GM21786 (cell line): ENCODE measurements at regions not wholly inside any gene's neighbourhood (a gene's known extent, or its start where the extent isn't known, plus 50 kb on each side); places are given as distances from the start of the nearest gene placed in this dataset.
"Not testable (repeated sequence)": the region's sequence is repeated elsewhere in the genome, so short reads cannot be mapped to it uniquely, and the experiment has no call there.

Experiments
- ATAC-seq: cut with Tn5 transposase; IDR thresholded peaks from one replicate; pipeline ENCODE4 v1.9.1; 2021; ENCODE audit not compliant: unreplicated experiment

DNA sequence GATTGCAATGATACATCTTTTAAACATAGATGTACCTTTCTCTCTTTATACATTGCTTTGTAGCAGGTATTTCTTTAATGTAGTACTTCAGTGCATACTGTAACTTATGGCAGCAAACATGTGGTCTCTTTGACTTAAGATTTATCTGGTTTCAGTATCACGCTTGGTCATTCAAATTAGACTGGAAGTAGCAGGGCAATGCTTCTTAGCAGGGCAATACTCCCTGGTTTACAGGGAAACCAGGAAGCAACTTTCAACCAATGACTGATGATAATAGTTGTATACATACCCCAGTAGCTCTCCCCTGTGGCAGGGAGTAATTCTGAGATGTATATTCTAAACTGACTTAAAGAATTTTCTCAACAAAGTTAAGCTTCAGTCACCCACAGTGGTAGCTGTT is 761.1 kb upstream of the CDH10 start:
- ATAC-seq: no peak

DNA sequence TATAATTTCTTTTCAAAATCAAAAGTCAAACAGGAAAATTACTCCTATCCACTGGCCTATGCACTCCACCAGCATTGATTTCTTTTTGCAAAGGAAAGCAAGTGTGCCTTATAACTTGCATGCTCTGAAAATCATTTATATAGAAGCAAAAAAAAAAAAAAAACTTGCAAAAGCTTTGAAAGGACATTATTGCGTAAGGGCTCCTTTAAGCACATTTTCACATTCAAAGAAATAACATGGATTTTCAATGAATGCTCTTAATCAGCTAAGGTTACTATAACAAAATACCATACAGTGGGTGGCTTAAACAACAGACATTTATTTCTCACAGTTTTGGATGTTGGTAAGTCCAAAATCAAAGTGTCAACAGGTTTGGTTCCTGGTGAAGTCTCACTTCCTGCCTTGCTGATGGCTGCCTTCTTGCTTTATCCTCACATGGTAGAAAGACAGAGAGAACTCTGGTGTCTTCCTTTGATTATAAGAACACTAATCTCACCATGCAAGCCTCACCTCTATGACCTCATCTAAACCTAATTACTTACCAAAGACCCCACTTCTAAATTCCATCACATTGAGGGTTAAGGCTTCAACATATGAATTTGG is 755.2 kb upstream of the CDH10 start:
- no peak for ATAC-seq

DNA sequence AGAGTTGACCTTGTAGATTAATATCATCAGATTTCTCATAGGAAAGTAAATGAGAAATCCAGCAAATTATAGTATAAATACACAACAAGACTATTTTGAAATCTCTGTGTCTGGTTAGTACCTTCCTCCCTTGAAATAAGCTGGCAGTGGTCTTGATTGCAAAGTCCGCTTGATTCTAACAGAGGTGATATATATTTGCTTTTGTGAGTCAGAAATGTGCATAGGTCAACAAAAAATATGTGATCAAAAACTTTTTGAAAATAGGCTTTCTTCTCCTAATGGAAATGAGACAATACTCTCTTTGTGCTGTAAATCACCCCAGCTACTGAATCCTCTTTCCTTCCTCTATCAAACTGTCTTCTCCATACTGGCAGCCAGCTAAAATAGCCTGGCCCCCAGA is 749.2 kb upstream of the CDH10 start:
- ATAC-seq: no peak

DNA sequence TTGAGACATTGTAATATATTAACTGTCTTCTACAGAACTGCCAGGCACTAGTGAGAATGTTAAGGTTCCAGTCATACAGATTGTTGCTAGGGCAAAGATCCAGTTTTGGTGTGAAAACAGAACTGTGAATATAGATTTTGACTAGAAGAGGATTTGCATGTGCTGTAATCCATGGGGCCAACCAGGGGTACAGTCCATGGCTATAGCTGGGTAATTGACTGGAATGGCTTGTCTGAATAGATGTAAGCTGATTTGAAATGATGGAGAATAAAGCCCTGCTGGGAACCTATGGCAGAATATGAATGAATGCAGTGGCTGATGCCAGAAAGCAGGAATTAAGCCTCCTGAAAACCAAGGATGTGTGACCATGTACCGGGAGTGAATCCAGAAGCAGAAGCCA is 748.5 kb upstream of the CDH10 start:
- ATAC-seq: no peak

DNA sequence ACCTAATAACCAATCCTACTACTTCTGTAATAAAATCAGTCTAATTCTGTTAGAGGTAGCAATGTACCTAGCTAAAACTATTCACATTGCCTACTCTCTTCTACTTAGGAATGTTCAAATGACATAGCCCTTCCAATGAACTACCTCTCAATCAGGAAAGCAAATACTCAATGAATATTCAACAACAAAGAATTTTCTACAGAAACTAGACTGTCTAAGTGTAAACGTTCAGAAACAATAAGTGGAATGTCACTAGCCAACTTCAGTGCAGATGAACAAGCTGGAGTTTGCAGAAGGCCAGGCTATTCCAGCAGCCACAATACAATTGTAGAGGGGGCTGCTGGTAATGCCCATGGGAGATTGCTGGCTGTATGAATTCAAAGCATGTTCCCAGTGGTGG is 743.2 kb upstream of the CDH10 start:
- no peak for ATAC-seq

DNA sequence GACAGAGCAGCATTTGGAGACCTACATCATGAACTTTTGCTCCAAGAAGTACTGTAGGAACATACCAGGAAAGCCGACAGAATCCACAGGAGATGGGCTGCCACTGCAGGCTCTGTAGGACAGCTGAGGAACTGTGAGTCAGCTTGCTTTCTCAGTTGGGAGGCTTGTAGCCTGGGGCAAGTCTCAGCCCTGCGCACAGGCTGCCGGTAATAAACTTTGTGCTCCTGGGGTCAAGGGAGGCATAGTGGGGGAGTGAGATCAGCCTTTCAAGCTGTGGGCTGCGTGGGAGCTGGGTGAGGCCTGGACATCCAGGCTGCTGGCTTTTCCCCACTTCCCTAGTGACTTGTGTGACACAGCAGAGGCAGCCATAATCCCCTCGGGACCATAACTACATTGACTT is 718.0 kb upstream of the CDH10 start:
- no peak for ATAC-seq

DNA sequence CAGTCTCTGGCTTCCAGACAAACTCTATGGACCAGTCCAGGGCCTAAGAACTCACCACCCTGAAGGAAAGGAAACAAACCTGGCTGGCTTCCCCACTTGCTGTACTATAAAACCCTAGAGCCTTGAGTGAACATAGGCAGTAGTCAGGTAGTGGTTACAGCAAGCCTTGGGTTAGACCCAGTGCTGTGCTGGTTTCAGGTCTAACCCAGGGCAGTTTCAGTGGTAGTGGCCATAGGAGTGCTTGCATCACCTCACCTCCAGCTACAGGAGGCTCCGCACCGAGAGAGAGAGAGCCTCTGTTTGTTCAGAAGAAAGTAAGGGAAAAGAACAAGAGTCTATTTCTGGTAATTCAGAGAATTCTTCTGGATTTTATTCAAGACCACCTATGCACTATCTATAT is 714.1 kb upstream of the CDH10 start:
- no peak for ATAC-seq

DNA sequence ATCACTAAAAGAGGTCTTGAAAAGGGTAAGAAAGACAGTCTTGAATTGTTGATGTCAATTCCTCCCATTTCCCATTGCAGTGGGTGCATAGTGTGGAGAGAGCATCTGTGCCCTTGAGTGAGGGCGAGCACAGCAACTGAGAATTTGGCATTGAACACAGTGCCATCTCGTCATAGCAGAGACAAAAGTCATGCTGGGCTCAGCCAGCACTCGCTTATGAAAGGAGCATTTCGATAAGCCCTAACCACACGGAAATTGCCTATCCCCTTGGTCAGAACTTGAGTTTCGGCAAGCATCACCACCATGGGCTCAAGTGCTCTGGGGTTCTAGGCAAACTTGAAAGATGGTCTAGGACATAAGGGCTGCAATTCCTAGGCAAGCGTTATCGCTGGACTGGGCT is 712.8 kb upstream of the CDH10 start:
- ATAC-seq: no peak

DNA sequence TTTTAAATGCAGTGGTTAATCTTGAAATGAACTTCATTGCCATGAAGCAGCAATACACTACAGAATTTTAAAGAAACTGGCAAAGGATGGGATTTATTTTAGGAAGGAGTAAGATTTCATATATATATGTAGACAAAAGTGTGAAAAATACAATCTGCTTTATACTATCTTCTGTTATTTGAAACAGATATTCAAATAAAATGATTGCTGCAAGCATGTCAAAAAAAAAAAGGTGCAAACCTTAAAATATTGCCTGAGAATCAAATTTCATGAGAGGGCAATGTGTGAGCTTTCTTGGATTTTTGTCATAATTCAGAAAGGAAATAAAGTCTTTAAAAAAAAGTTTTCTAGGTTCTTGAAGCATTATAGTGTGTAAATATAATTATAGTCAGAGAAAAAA is 705.0 kb upstream of the CDH10 start:
- no peak for ATAC-seq

DNA sequence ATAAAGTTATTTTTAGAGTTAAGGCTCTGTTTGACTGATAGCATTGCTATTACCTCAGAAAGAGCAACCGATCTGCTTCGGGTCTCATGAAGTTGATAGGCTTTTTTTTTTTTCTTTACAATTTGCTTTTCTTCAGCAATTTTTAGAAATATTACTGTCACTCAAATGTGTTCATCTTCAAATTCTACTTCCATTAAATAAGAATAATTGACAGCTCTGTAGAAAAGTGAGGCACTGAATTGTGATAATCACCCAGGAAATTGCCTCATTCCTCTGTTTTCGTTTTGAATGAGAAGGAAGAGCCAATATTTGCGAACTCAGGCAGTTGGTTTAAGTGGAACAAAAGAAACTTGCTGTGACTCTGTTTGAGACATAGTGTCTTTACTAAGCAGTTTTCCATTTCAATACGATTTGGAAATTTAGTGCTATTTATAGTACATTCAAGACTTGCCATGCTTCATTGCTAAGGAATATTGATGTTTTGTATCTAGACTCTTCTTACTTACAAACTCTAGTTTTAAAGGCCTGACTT is 700.5 kb upstream of the CDH10 start:
- ATAC-seq: no peak

DNA sequence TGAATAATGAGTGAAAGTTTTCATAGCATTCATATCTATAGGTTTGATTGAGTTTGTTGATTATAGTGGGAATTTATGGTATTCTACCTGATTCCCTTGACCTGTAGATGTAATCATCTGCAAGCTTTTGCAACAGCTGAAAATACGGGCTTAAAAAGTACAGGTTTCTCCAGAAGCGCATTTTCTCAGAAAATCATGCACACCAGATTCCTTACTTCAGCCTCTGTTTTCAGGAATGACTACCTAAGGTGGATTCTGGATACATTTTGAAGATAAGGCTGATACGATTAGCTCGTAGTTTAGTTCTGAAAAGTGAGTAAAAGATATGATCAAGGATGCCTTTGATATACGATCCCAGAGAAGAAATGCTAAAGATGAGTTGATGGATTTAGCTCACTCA is 694.8 kb upstream of the CDH10 start:
- no peak for ATAC-seq

DNA sequence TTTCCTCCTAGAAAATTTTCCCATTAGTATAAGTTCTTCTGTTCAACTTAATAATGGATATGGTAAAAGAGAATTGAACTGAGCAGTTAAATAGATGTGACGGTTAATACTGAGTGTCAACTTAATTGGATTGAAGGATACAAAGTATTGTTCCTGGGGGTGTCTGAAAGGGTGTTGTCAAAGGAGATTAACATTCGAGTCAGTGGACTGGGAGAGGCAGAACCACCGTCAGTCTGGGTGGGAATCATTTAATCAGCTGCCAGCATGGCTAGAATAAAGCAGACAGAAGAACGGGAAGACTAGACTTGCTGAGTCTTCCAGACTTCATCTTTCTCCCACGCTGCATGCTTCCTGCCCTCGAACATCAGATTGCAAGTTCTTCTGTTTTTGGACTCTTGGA is 689.6 kb upstream of the CDH10 start:
- ATAC-seq: no peak

DNA sequence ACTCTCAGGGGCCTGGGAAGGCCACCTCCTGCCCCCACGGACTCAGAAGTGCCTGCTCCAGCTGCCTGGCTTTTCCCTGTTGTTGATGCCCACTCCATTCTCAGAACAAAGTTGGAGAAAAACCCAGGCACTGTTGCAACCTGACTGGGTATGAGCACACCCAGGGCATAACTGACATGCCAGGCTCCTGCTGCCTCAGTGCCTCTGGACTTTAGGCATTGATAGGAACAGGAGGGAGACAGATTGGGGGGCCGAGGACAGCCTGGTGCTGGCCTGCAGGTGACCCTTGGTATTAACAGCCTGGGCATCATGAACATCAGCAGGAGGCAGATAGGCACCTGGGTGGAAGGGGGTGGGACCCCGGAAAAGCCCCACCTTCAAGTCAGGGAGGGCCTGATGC is 685.9 kb upstream of the CDH10 start:
- ATAC-seq: no peak

DNA sequence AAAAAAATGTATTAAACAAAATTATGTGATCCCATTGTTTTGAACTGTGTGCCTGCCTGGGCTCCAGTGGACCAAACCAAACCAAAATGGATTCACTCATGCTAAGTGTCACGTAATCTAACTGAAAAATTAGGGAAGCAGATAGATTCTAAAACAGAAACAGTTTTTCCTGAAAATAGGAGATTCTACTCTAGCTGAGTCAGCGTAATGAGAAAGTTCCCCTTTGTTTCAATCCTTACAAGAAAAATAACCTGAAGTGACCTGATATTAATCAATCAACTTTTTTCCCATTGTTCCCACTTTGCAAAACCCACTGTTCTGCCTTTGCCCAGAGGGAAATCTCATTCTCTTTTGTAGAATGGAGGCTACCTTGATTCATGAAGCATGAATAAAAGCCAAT is 682.4 kb upstream of the CDH10 start:
- ATAC-seq: no peak

DNA sequence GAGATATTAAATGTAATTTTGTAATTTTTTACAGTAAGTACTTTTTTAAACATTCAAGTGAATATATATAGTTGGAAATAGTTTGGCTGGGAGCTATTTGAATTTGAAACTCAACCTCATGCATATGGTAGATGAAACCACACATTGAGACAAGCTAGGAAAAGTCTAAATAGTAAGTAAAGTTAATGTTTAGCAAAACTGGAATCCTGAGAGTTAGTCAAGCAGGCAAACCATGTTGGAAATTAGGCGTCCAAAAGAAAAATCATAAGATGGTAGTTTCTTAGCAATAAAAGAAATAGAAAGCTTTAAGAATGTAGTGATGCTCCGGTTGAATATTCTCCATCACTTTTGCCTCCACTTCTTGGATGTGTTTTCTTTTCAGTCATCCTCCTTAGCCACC is 657.1 kb upstream of the CDH10 start:
- no peak for ATAC-seq

DNA sequence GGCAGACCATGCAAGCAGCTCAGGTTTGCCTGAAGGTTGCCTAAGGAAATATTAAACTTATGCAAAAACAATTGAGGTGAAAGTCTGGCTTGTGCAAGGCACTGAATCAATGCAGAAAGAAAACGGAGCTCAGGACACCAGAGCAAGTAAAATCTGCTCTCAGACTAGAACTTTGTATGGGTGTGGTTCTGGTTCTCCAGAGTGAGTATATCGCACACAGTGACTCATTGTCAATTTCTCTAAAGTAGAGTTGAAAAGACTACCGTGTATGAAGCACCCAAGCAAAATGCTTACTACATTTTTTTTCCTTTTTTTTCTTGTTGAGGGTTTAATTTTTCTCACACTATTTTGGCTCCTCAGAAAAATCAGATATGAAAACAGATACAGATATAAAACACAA is 650.3 kb upstream of the CDH10 start:
- ATAC-seq: no peak

DNA sequence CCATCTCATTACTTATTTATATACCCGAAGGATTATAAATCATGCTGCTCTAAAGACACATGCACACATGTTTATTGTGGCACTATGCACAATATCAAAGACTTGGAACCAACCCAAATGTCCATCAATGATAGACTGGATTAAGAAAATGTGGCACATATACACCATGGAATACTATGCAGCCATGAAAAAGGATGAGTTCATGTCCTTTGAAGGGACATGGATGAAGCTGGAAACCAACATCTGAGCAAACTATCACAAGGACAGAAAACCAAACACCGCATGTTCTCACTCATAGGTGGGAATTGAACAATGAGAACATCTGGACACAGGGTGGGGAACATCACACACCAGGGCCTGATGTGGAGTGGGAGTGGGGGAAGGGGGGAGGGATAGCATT is 645.0 kb upstream of the CDH10 start:
- not testable (repeated sequence) for ATAC-seq

DNA sequence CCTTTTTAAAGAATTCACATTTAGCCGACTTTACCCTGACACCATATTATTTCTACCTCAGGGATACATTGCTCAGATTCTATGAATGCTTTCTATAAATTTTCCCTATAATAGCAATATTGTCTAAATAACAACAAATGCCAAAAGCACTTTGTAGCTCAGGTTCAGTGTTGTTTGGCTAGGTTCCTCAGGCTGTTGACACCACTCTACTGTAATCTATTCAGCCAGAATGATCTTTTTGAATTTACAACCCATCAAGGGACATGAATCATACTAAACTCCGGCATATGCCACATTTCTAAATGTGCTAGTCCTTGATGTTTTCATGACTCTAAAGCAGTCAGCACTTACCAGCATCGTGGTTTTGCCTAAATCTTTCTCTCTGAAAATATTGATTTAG is 641.5 kb upstream of the CDH10 start:
- ATAC-seq: no peak

DNA sequence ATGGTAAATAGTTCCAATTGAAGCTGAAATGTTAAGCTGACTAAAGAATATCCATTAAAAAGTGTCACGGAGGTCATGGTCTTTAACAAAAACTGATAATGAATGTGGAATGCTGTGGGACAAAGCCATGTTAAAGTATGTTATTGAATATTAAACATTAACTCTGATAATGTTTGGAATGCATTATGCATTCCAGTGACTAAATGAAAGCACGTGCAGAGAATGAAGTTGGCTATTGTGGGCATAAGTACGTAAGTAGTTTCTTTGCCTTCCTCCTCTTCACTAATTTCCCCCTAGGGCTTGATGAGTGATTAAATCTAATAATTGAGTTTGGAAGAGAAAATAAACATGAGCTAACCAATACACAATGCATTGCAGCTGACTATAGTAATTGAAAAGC is 640.4 kb upstream of the CDH10 start:
- no peak for ATAC-seq

DNA sequence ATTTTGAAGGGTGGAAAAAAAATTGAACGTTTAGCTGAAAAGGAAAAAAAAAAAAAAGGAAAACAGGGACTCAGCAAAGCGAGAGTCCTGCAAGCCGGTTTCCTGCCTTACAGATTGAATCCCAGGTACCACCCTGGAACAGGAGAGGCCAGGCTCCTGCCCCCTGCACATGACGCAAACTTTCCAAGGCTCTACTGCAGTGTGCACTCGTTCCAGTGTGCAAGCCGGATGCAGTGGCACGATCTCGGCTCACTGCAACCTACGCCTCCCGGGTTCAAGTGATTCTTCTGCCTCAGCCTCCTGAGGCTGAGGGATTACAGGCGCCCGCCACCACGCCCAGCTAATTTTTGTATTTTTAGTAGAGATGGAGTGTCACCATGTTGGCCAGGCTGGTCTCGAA is 618.7 kb upstream of the CDH10 start:
- ATAC-seq: not testable (repeated sequence)

DNA sequence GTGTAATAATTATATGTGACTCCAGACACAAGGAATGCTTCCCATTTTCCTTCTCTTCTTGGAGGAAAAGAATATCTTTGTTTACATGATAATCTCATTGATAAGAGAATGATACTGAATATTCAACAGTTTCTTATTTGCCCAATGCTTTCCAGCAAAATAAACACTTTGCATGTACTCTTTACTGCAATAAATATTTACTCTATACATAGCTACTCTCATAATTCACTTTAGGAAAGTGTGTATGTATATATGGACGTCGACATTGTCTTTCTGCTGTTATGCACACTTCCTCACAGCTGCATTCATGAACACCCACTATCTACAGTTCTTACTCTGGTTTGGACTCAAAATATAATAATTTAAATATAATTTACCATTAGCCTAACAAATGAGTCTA is 617.4 kb upstream of the CDH10 start:
- no peak for ATAC-seq

DNA sequence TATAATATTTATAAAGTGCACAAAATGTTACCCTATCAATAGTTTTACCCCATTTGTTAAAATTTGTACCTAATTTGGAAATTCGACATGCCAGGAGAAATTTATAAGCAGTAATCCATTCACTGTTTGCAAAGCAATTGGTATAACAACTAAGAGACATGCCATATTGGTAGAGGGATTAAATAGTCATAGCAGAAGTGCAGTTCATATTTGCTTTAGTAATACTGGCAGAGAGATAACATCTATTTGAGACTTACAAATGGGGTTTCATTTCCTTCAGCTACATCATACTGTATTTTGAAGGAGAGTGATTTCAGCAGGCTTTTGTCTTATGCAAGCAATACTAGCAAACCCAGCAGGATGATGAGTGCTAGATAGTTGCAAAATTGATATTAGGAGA is 610.4 kb upstream of the CDH10 start:
- ATAC-seq: no peak

DNA sequence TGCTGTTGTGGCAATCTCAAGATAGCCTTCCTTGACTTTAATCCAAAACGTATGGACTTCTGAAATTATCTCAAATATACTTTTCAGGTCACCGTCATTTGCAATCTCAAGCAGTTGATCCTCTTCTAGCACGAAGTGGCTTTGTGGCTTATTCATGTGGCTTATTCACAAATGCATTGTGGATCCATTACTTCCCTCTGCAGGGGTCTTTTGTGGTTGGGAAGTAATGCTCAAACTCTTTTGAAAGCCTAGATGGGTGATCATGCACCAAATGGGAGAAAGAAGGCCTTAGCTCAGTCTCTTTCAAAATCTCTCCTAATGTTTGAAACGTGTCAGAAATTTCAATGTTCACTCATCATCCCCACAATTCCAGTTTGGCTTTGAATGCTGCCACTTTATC is 597.2 kb upstream of the CDH10 start:
- ATAC-seq: no peak

DNA sequence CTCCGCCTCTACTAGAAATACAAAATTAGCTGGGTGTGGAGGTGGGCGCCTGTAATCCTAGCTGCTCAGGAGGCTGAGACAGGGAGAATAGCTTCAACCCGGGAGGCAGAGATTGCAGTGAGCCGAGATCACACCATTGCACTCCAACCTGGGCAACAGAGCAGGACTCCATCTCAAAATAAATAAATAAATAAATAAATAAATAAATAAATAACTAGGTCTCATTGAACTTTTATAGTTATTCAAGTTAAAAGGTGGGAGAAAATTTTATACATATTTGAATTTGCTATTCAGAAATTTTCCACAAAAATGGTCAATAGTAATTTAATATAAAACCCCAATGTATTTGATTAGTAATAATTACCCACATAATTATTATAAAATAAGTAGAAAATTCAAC is 593.9 kb upstream of the CDH10 start:
- not testable (repeated sequence) for ATAC-seq
